ENCODE measurements at regions not wholly inside any gene's neighbourhood (a gene's known extent, or its start where the extent isn't known, plus 50 kb on each side); places are given as distances from the start of the nearest gene placed in this dataset.

DNA sequence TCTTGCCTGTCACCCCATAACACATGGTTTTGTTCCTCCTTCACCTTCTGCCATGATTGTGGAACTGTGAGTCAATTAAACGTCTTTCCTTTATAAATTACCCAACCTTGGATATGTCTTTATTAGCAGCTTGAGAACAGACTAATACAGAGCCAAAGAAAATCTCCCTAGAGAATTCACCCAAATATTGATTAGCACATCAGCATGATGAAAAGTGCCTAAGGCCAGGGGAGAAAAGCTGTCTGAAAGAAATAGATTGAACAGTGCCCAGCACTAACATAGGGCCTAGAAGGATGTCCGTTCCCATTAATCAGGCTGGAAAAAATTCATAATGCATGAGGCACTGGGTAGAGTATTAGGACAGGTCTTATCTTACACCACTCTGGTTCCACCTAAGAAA lies 111.9 kb upstream of the CALN1 start:
- Histone ChIP-seq H3K9me3 (ENCODE audit: control insufficient read depth, low read length) (no peaks in the 10 kb centered on the region), H3K36me3 (ENCODE audit: control insufficient read depth, insufficient read depth, low read length, severe bottlenecking) (no peaks in the 10 kb centered on the region), H3K9ac (ENCODE audit: low read length) (no peak overlapping the region), H3K4me3 (ENCODE audit: low read length) (no peak overlapping the region), H3K27me3 (replicated peaks; ENCODE audit: control insufficient read depth, insufficient read depth, low read length) (no peaks in the 10 kb centered on the region), H3K4me1 (ENCODE audit: control insufficient read depth, insufficient read depth, low read length) (no peaks in the 10 kb centered on the region)
- no peak for DNase-seq (ENCODE audit: low read depth)

- no peaks in the 10 kb centered on the region for H3K36me3 ChIP-seq (ENCODE audit: control insufficient read depth, insufficient read depth, low read length, severe bottlenecking)
- no peaks in the 10 kb centered on the region for H3K4me1 ChIP-seq (ENCODE audit: control insufficient read depth, insufficient read depth, low read length)
- H3K27me3 ChIP-seq (replicated peaks; ENCODE audit: control insufficient read depth, insufficient read depth, low read length), result peaks cover 8% of the 10 kb centered on the region
- DNase-seq (ENCODE audit: low read depth), result no peak
- H3K9me3 ChIP-seq (ENCODE audit: control insufficient read depth, low read length), result no peaks in the 10 kb centered on the region
- H3K9ac ChIP-seq (ENCODE audit: low read length), result no peak overlapping the region
- no peak overlapping the region for H3K4me3 ChIP-seq (ENCODE audit: low read length)
Measured at GRCh38 chr7:72504061-72504706, 92.0 kb upstream of the CALN1 start.

DNA sequence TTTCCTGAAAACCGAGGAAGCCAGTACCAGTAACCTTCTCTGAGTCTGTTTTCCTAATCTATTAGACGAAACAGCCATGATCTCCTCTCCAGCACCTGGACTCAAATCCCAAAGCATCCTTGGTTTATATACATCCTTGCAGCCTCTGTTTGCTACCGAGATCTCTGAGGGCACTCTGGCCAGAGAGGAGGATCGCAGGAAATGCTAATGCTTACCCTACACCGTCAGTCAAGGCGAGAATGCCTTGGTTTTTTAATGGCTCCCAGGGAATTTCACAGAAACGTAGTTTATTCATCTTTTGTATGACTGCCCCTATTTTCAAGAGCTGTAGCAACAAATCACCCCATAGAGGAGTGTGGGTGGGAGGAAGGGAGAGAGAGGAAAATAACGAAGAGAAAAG lies 91.5 kb upstream of the CALN1 start:
- H3K9me3 ChIP-seq (ENCODE audit: control insufficient read depth, low read length), result no peaks in the 10 kb centered on the region
- H3K36me3 ChIP-seq (ENCODE audit: control insufficient read depth, insufficient read depth, low read length, severe bottlenecking), result no peaks in the 10 kb centered on the region
- no peaks in the 10 kb centered on the region for H3K4me1 ChIP-seq (ENCODE audit: control insufficient read depth, insufficient read depth, low read length)
- no peak for DNase-seq (ENCODE audit: low read depth)
- peaks cover 8% of the 10 kb centered on the region for H3K27me3 ChIP-seq (replicated peaks; ENCODE audit: control insufficient read depth, insufficient read depth, low read length)
- H3K4me3 ChIP-seq (ENCODE audit: low read length), result no peak overlapping the region
- H3K9ac ChIP-seq (ENCODE audit: low read length), result no peak overlapping the region

DNA sequence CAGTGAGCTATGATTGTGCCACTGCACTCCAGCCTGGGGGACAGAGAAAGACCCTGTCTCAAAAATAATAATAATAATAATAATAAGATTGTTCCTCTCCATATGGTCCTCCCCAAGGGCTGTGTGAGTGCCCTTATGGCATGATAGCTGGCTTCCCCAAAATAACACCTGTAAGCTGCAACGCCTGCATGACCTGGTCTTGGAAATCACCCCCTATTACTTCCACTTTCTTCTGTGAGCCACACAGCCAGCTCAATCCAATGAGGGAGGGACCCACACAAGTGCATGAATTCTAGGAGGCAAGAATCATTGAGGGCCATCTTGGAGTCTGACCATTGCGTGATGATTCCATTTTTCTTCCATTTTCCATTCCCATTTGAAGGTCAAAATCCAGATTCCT lies 82.7 kb upstream of the CALN1 start:
- Histone ChIP-seq H3K9ac (ENCODE audit: low read length) (no peak overlapping the region), H3K27me3 (replicated peaks; ENCODE audit: control insufficient read depth, insufficient read depth, low read length) (peaks cover 6% of the 10 kb centered on the region), H3K4me3 (ENCODE audit: low read length) (no peak overlapping the region), H3K36me3 (ENCODE audit: control insufficient read depth, insufficient read depth, low read length, severe bottlenecking) (no peaks in the 10 kb centered on the region), H3K4me1 (ENCODE audit: control insufficient read depth, insufficient read depth, low read length) (no peaks in the 10 kb centered on the region), H3K9me3 (ENCODE audit: control insufficient read depth, low read length) (peaks cover 13% of the 10 kb centered on the region)
- DNase-seq (ENCODE audit: low read depth), result no peak

GRCh38 chr7:72493850-72494661 lies 81.9 kb upstream of the CALN1 start:
- Histone ChIP-seq H3K27me3 (replicated peaks; ENCODE audit: control insufficient read depth, insufficient read depth, low read length) (peaks cover 6% of the 10 kb centered on the region), H3K4me1 (ENCODE audit: control insufficient read depth, insufficient read depth, low read length) (no peaks in the 10 kb centered on the region), H3K9ac (ENCODE audit: low read length) (no peak overlapping the region), H3K9me3 (ENCODE audit: control insufficient read depth, low read length) (peaks cover 13% of the 10 kb centered on the region), H3K4me3 (ENCODE audit: low read length) (no peak overlapping the region), H3K36me3 (ENCODE audit: control insufficient read depth, insufficient read depth, low read length, severe bottlenecking) (no peaks in the 10 kb centered on the region)
- peak; percentile 39 for DNase-seq (ENCODE audit: low read depth)

- H3K4me1 ChIP-seq (ENCODE audit: control insufficient read depth, insufficient read depth, low read length), result no peaks in the 10 kb centered on the region
- H3K4me3 ChIP-seq (ENCODE audit: low read length), result no peak overlapping the region
- H3K9ac ChIP-seq (ENCODE audit: low read length), result no peak overlapping the region
- H3K36me3 ChIP-seq (ENCODE audit: control insufficient read depth, insufficient read depth, low read length, severe bottlenecking), result no peaks in the 10 kb centered on the region
- no peak for DNase-seq (ENCODE audit: low read depth)
- peaks cover 6% of the 10 kb centered on the region for H3K27me3 ChIP-seq (replicated peaks; ENCODE audit: control insufficient read depth, insufficient read depth, low read length)
- peaks cover 3% of the 10 kb centered on the region for H3K9me3 ChIP-seq (ENCODE audit: control insufficient read depth, low read length)
Measured at GRCh38 chr7:72492461-72493065, 80.4 kb upstream of the CALN1 start.

DNA sequence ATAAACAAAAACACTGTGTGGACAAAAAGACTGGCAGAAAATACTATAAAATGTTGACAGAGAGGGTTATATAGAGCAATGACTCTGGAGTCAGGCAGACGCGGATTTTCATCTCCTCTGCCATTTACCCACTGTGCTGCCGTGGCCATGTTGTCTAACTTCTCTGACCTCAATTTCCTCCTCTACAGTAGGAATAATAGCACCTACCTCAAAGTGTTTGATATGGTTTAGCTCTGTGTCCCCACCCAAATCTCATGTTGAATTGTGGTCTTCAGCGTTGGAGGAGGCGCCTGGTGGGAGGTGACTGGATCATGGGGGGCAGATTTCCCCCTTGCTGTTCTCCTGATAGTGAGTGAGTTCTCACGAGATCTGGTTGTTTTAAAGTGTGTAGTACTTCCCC lies 78.2 kb upstream of the CALN1 start:
- no peak for DNase-seq (ENCODE audit: low read depth)
- Histone ChIP-seq H3K9ac (ENCODE audit: low read length) (no peak overlapping the region), H3K27me3 (replicated peaks; ENCODE audit: control insufficient read depth, insufficient read depth, low read length) (peaks cover 6% of the 10 kb centered on the region), H3K36me3 (ENCODE audit: control insufficient read depth, insufficient read depth, low read length, severe bottlenecking) (no peaks in the 10 kb centered on the region), H3K9me3 (ENCODE audit: control insufficient read depth, low read length) (no peaks in the 10 kb centered on the region), H3K4me3 (ENCODE audit: low read length) (no peak overlapping the region), H3K4me1 (ENCODE audit: control insufficient read depth, insufficient read depth, low read length) (no peaks in the 10 kb centered on the region)

DNA sequence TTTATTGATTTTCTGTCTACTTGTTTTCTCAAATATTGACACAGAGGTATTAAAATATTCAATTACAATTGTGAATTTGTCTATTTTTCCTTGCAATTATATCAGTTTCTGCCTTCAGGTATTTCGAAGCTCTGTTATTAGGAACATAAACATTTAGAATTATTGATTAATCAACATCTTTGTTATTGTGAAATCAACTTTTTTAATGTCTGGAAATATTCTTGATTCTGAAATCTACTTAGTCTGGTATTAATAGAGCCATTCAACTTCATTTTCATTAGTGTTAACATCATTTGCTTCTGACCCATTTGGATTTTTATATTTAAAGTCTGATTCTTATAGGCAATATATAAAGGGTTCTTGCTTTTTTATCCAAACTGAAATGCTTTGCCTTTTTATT lies 69.8 kb upstream of the CALN1 start:
- Histone ChIP-seq H3K36me3 (ENCODE audit: control insufficient read depth, insufficient read depth, low read length, severe bottlenecking) (no peaks in the 10 kb centered on the region), H3K4me3 (ENCODE audit: low read length) (no peak overlapping the region), H3K27me3 (replicated peaks; ENCODE audit: control insufficient read depth, insufficient read depth, low read length) (no peaks in the 10 kb centered on the region), H3K9me3 (ENCODE audit: control insufficient read depth, low read length) (no peaks in the 10 kb centered on the region), H3K4me1 (ENCODE audit: control insufficient read depth, insufficient read depth, low read length) (no peaks in the 10 kb centered on the region), H3K9ac (ENCODE audit: low read length) (no peak overlapping the region)
- no peak for DNase-seq (ENCODE audit: low read depth)

GRCh38 chr7:72476608-72477305 lies 64.6 kb upstream of the CALN1 start:
- no peaks in the 10 kb centered on the region for H3K4me1 ChIP-seq (ENCODE audit: control insufficient read depth, insufficient read depth, low read length)
- H3K9ac ChIP-seq (ENCODE audit: low read length), result no peak overlapping the region
- H3K36me3 ChIP-seq (ENCODE audit: control insufficient read depth, insufficient read depth, low read length, severe bottlenecking), result no peaks in the 10 kb centered on the region
- no peak overlapping the region for H3K4me3 ChIP-seq (ENCODE audit: low read length)
- H3K27me3 ChIP-seq (replicated peaks; ENCODE audit: control insufficient read depth, insufficient read depth, low read length), result no peaks in the 10 kb centered on the region
- no peak for DNase-seq (ENCODE audit: low read depth)
- no peaks in the 10 kb centered on the region for H3K9me3 ChIP-seq (ENCODE audit: control insufficient read depth, low read length)

DNA sequence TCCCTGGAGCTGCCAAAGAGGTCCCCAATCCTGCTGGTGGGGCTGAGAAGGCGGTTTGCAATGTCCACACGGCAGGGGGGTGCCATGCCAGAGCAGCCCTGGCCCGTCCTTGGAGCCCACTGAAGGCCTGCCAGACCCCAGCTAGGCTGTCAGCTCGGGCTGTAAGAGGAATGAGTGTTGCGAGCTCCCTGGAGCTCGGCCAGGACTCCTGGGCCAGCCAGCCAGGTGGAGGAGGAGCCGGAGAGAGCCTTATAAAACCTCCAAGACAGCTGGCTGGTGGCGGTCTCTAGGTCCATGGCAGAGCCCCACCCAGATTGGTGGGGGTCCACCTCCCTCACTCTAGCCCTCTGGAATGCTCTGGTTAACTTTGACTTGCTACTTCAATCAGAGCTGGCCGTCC lies 55.1 kb upstream of the CALN1 start:
- Histone ChIP-seq H3K4me1 (ENCODE audit: control insufficient read depth, insufficient read depth, low read length) (no peaks in the 10 kb centered on the region), H3K9me3 (ENCODE audit: control insufficient read depth, low read length) (peaks cover 10% of the 10 kb centered on the region), H3K4me3 (ENCODE audit: low read length) (no peak overlapping the region), H3K36me3 (ENCODE audit: control insufficient read depth, insufficient read depth, low read length, severe bottlenecking) (no peaks in the 10 kb centered on the region), H3K9ac (ENCODE audit: low read length) (no peak overlapping the region), H3K27me3 (replicated peaks; ENCODE audit: control insufficient read depth, insufficient read depth, low read length) (no peaks in the 10 kb centered on the region)
- DNase-seq (ENCODE audit: low read depth), result no peak

DNA sequence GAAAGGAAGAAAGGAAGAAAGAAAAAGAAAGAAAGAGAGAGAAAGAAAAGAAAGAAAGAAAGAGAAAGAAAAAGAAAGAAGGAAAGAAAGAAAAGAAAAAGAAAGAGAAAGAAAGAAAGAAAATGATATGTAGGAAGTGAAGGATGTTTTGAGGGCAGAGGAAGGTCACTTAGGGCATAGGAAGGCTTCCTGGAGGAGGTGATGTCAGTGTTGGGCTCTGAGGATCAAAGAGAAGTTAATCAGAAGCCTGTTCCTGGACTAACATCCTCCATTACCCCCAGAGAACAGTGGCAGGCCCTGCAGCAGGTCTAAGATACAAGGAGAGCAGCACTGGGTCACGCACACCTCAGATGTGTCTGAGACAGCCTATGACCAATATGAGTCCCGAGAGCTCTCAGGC lies 54.7 kb upstream of the CALN1 start:
- DNase-seq (ENCODE audit: low read depth), result no peak
- H3K27me3 ChIP-seq (replicated peaks; ENCODE audit: control insufficient read depth, insufficient read depth, low read length), result no peaks in the 10 kb centered on the region
- H3K4me3 ChIP-seq (ENCODE audit: low read length), result no peak overlapping the region

More for the DNA sequence above, 54.7 kb upstream of the CALN1 start:
- Histone ChIP-seq H3K4me1 (ENCODE audit: control insufficient read depth, insufficient read depth, low read length) (no peaks in the 10 kb centered on the region), H3K9me3 (ENCODE audit: control insufficient read depth, low read length) (peaks cover 10% of the 10 kb centered on the region), H3K36me3 (ENCODE audit: control insufficient read depth, insufficient read depth, low read length, severe bottlenecking) (no peaks in the 10 kb centered on the region), H3K9ac (ENCODE audit: low read length) (no peak overlapping the region)

Data from adipocyte (in vitro differentiated cells).